Esophagus muscularis mucosa (tissue), 3 donors: ENCODE measurements at regions not wholly inside any gene's neighbourhood (a gene's known extent, or its start where the extent isn't known, plus 50 kb on each side); places are given as distances from the start of the nearest gene placed in this dataset.

ENCODE experiments used
- CTCF ChIP-seq, 3 experiments: fragments of 200-600 bp in 2 of 3; fragments of 450-650 bp in 1 of 3; sonication (generic) in 2 of 3; IDR thresholded peaks; one replicate each; pipeline ENCODE4 v1.5.1; 2017 to 2019; ENCODE audit warnings: antibody characterized with exemption in 3 of 3, mild to moderate bottlenecking in 2 of 3, moderate library complexity in 1 of 3
- POLR2A ChIP-seq: fragments of 450-650 bp; IDR thresholded peaks from one replicate; pipeline ENCODE4 v1.6.1; 2017; ENCODE audit warnings: antibody characterized with exemption, moderate library complexity, mild to moderate bottlenecking, low read depth

- no peak for TF ChIP-seq POLR2A
- no peak for TF ChIP-seq CTCF (IDR thresholded peaks at IDR 0.05)
Measured at GRCh38 chr12:38995249-38995648, 89.9 kb upstream of the CPNE8 start.
